K562 (cell line): ENCODE measurements at regions not wholly inside any gene's neighbourhood (a gene's known extent, or its start where the extent isn't known, plus 50 kb on each side); places are given as distances from the start of the nearest gene placed in this dataset.

ENCODE experiments used
- C11orf30 ChIP-seq: fragments of 450-650 bp; IDR thresholded peaks from 2 replicates; pipeline ENCODE4 v1.6.1; 2016; ENCODE audit warnings: low read depth, mild to moderate bottlenecking
- CEBPB ChIP-seq: fragments of 450-650 bp; IDR thresholded peaks from 2 replicates; pipeline ENCODE4 v1.6.1; 2016; ENCODE audit warnings: missing genetic modification characterization, missing compliant biosample characterization
- FUS ChIP-seq: fragments of 200-400 bp; formaldehyde crosslinking; optimal IDR thresholded peaks from 2 replicates; pipeline ENCODE3; 2017; ENCODE audit warnings: low read depth, low read length
- GABPA ChIP-seq: fragments of 200-800 bp; sonication (Bioruptor generic); conservative IDR thresholded peaks from 2 replicates; pipeline ENCODE4 v1.6.1; 2016; ENCODE audit warnings: low read depth, missing genetic modification characterization, missing compliant biosample characterization
- GTF2B ChIP-seq: IDR thresholded peaks from 2 replicates; pipeline ENCODE4 v1.6.1; 2011; ENCODE audit not compliant: insufficient read length; ENCODE audit errors: extremely low read depth
- HDAC3 ChIP-seq: fragments of 450-650 bp; IDR thresholded peaks from 2 replicates; pipeline ENCODE4 v1.6.1; 2018; ENCODE audit warnings: borderline replicate concordance, mild to moderate bottlenecking, moderate library complexity; ENCODE audit not compliant: partially characterized antibody
- HNRNPL ChIP-seq: fragments of 200-400 bp; formaldehyde crosslinking; IDR thresholded peaks from 2 replicates; pipeline ENCODE4 v1.6.1; 2017; ENCODE audit warnings: low read depth, mild to moderate bottlenecking, low read length
- JUND ChIP-seq, 2 experiments: IDR thresholded peaks; 2 replicates in 1 of 2; 3 replicates in 1 of 2; pipeline ENCODE4 v1.6.1; 2011; ENCODE audit warnings: borderline replicate concordance in 2 of 2, low read depth in 2 of 2, low read length in 2 of 2, improper control_type of control experiment in 1 of 2, missing biosample characterization in 1 of 2, missing genetic modification characterization in 1 of 2, missing genetic modification reagents in 1 of 2
- KLF1 ChIP-seq: fragments of 450-650 bp; IDR thresholded peaks from 2 replicates; pipeline ENCODE4 v1.6.1; 2016; ENCODE audit warnings: missing genetic modification characterization, missing compliant biosample characterization
- LEF1 ChIP-seq: fragments of 450-650 bp; IDR thresholded peaks from 2 replicates; pipeline ENCODE4 v1.6.1; 2016; ENCODE audit warnings: mild to moderate bottlenecking
- MECOM ChIP-seq: fragments of 250-450 bp; sonication (Bioruptor Pico); IDR thresholded peaks from 2 replicates; pipeline ENCODE4 v1.8.0; 2022; ENCODE audit warnings: inconsistent platforms
- NELFE ChIP-seq: IDR thresholded peaks from 2 replicates; pipeline ENCODE4 v1.6.1; 2011; ENCODE audit warnings: mild to moderate bottlenecking; ENCODE audit not compliant: insufficient read depth, insufficient read length
- NFE2 ChIP-seq: IDR thresholded peaks from 2 replicates; pipeline ENCODE4 v1.6.1; 2014; ENCODE audit warnings: antibody characterized with exemption, low read depth
- NFE2L1 ChIP-seq: fragments of 450-650 bp; IDR thresholded peaks from 2 replicates; pipeline ENCODE4 v1.6.1; 2016; ENCODE audit warnings: missing genetic modification characterization, low read depth, mild to moderate bottlenecking, missing compliant biosample characterization, moderate library complexity, borderline replicate concordance
- NFIC ChIP-seq: fragments of 450-650 bp; IDR thresholded peaks from 2 replicates; pipeline ENCODE4 v1.6.1; 2017; ENCODE audit warnings: mild to moderate bottlenecking, inconsistent platforms
- NONO ChIP-seq, 2 experiments: fragments of 200-400 bp in 1 of 2; fragments of 450-650 bp in 1 of 2; formaldehyde crosslinking in 1 of 2; IDR thresholded peaks; 2 replicates each; pipeline ENCODE4 v1.6.1; 2017; ENCODE audit warnings: low read depth in 2 of 2, mild to moderate bottlenecking in 2 of 2, moderate library complexity in 2 of 2, low read length in 1 of 2
- OTX1 ChIP-seq: fragments of 450-650 bp; formaldehyde crosslinking; IDR thresholded peaks from 2 replicates; pipeline ENCODE4 v1.4.0; 2022; ENCODE audit warnings: mild to moderate bottlenecking
- RBM17 ChIP-seq: fragments of 200-400 bp; formaldehyde crosslinking; IDR thresholded peaks from 2 replicates; pipeline ENCODE4 v1.6.1; 2017; ENCODE audit warnings: low read depth, mild to moderate bottlenecking, low read length, borderline replicate concordance
- RBM22 ChIP-seq: fragments of 200-400 bp; formaldehyde crosslinking; IDR thresholded peaks from 2 replicates; pipeline ENCODE4 v1.6.1; 2018; ENCODE audit warnings: low read length, low read depth; ENCODE audit not compliant: poor library complexity, severe bottlenecking
- TAF9B ChIP-seq: fragments of 450-650 bp; IDR thresholded peaks from 2 replicates; pipeline ENCODE4 v1.6.1; 2018; ENCODE audit warnings: mild to moderate bottlenecking; ENCODE audit not compliant: partially characterized antibody
- YBX1 ChIP-seq: fragments of 450-650 bp; IDR thresholded peaks from 2 replicates; pipeline ENCODE4 v1.7.1; 2016; ENCODE audit warnings: mild to moderate bottlenecking
- ZC3H11A ChIP-seq: IDR thresholded peaks from 2 replicates; pipeline ENCODE4 v1.6.1; 2012; ENCODE audit warnings: low read depth, low read length, improper control_type of control experiment
- ZNF263 ChIP-seq: sonication (generic); formaldehyde crosslinking; IDR thresholded peaks from 2 replicates; pipeline ENCODE4 v1.8.0; 2022; ENCODE audit warnings: mild to moderate bottlenecking, missing genetic modification reagents, borderline replicate concordance
- ZNF696 ChIP-seq: fragments of 250-450 bp; sonication (Bioruptor Pico); conservative IDR thresholded peaks from 2 replicates; pipeline ENCODE4 v1.4.0; 2020; ENCODE audit warnings: mild to moderate bottlenecking, moderate library complexity
- ZNF717 ChIP-seq: fragments of 250-450 bp; sonication (Bioruptor Pico); IDR thresholded peaks from 2 replicates; pipeline ENCODE4 v1.5.0; 2021
- TF ChIP-seq, protein P1 (sequence below): sonication (generic); formaldehyde crosslinking; IDR thresholded peaks from 2 replicates; pipeline ENCODE4 v1.8.0; 2023; ENCODE audit warnings: mild to moderate bottlenecking, missing genetic modification reagents
- TF ChIP-seq, protein P2 (sequence below): sonication (generic); formaldehyde crosslinking; IDR thresholded peaks from 2 replicates; pipeline ENCODE4 v1.9.0; 2022; ENCODE audit warnings: mild to moderate bottlenecking, missing genetic modification reagents

GRCh38 chr5:103472830-103473229 is 89.8 kb downstream of the NUDT12 start (continued):
- TF ChIP-seq NFE2L1 (tag) (0 out of 2 replicates have a peak, but pooled peaks have one; percentile 6), C11orf30 (peak; percentile 85), NFE2 (peak; percentile 97), KLF1 (tag) (no peak), GTF2B (no peak), HDAC3 (peak; percentile 48), NELFE (no peak), FUS (no peak), RBM22 (no peak), LEF1 (no peak), ZNF717 (no peak), NONO (IDR thresholded peaks at IDR 0.05; ENCODE audit: low read depth in 2 of 2, low read length in 1 of 2) (no peak), OTX1 (CRISPR knock-in tag) (no peak), ZNF263 (CRISPR knock-in tag) (no peak), ZC3H11A (no peak), HNRNPL (no peak), MECOM (CRISPR knock-in tag) (peak; percentile 59; the same call in 1 of the 2 replicates), GABPA (tag) (no peak), YBX1 (no peak), NFIC (peak; percentile 72), CEBPB (tag) (peak; percentile 99), TAF9B (peak; percentile 37), JUND (IDR thresholded peaks at IDR 0.05; ENCODE audit: borderline replicate concordance, low read depth, low read length) (peak; percentile 90), JUND (tag; IDR thresholded peaks at IDR 0.05; ENCODE audit: borderline replicate concordance, low read depth, low read length) (peak; percentile 92), RBM17 (no peak), ZNF696 (no peak)
- TF ChIP-seq, protein P1, sequence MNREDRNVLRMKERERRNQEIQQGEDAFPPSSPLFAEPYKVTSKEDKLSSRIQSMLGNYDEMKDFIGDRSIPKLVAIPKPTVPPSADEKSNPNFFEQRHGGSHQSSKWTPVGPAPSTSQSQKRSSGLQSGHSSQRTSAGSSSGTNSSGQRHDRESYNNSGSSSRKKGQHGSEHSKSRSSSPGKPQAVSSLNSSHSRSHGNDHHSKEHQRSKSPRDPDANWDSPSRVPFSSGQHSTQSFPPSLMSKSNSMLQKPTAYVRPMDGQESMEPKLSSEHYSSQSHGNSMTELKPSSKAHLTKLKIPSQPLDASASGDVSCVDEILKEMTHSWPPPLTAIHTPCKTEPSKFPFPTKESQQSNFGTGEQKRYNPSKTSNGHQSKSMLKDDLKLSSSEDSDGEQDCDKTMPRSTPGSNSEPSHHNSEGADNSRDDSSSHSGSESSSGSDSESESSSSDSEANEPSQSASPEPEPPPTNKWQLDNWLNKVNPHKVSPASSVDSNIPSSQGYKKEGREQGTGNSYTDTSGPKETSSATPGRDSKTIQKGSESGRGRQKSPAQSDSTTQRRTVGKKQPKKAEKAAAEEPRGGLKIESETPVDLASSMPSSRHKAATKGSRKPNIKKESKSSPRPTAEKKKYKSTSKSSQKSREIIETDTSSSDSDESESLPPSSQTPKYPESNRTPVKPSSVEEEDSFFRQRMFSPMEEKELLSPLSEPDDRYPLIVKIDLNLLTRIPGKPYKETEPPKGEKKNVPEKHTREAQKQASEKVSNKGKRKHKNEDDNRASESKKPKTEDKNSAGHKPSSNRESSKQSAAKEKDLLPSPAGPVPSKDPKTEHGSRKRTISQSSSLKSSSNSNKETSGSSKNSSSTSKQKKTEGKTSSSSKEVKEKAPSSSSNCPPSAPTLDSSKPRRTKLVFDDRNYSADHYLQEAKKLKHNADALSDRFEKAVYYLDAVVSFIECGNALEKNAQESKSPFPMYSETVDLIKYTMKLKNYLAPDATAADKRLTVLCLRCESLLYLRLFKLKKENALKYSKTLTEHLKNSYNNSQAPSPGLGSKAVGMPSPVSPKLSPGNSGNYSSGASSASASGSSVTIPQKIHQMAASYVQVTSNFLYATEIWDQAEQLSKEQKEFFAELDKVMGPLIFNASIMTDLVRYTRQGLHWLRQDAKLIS (CRISPR knock-in tag): no peak
- TF ChIP-seq, protein P2, sequence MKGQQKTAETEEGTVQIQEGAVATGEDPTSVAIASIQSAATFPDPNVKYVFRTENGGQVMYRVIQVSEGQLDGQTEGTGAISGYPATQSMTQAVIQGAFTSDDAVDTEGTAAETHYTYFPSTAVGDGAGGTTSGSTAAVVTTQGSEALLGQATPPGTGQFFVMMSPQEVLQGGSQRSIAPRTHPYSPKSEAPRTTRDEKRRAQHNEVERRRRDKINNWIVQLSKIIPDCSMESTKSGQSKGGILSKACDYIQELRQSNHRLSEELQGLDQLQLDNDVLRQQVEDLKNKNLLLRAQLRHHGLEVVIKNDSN (CRISPR knock-in tag): no peak
